C4-2B (cell line): ENCODE measurements at regions not wholly inside any gene's neighbourhood (a gene's known extent, or its start where the extent isn't known, plus 50 kb on each side); places are given as distances from the start of the nearest gene placed in this dataset.

Experiments used
- H3K27ac ChIP-seq: fragments of 450-650 bp; 2 replicates; pipeline ENCODE4 v1.5.1; 2017
- ZFX ChIP-seq: fragments of 450-650 bp; IDR thresholded peaks from 2 replicates; pipeline ENCODE4 v1.6.1; 2017
- TF ChIP-seq, protein P1 (sequence below): fragments of 450-650 bp; conservative IDR thresholded peaks from 2 replicates; pipeline ENCODE4 v1.5.1; 2017; ENCODE audit warnings: mild to moderate bottlenecking

GRCh38 chr10:4569151-4569550 lies 256.9 kb upstream of the AKR1E2 start:
- no peak overlapping the region for H3K27ac ChIP-seq
- no peak for TF ChIP-seq ZFX
- TF ChIP-seq, protein P1, sequence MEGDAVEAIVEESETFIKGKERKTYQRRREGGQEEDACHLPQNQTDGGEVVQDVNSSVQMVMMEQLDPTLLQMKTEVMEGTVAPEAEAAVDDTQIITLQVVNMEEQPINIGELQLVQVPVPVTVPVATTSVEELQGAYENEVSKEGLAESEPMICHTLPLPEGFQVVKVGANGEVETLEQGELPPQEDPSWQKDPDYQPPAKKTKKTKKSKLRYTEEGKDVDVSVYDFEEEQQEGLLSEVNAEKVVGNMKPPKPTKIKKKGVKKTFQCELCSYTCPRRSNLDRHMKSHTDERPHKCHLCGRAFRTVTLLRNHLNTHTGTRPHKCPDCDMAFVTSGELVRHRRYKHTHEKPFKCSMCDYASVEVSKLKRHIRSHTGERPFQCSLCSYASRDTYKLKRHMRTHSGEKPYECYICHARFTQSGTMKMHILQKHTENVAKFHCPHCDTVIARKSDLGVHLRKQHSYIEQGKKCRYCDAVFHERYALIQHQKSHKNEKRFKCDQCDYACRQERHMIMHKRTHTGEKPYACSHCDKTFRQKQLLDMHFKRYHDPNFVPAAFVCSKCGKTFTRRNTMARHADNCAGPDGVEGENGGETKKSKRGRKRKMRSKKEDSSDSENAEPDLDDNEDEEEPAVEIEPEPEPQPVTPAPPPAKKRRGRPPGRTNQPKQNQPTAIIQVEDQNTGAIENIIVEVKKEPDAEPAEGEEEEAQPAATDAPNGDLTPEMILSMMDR = no peak

- TF ChIP-seq, protein P1 = no peak
- no peak for TF ChIP-seq ZFX
- H3K27ac ChIP-seq = no peak overlapping the region
Measured at GRCh38 chr10:4568731-4569130, 257.3 kb upstream of the AKR1E2 start.

- TF ChIP-seq, protein P1 = no peak
- no peak for TF ChIP-seq ZFX
- no peak overlapping the region for H3K27ac ChIP-seq
Measured at GRCh38 chr10:4568086-4568485, 257.9 kb upstream of the AKR1E2 start.

DNA sequence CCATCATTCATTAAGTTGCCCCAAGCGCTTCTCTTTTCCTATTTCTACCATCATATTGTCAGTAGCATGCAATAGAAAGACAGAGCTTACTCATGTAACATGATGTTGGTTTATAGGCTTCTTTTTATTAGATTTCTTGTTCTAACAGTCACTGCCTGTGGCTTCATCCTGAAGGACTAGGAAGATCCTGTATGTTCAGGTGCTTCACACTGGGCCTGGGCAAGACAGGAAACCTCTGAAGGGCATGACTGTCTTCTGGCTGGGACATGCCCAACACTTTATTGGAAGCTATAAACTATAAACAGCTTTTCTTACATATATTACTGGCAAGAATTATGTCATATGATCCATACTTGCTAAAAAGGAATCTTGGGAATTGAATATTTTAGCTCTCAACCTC lies 258.4 kb upstream of the AKR1E2 start:
- no peak overlapping the region for H3K27ac ChIP-seq
- TF ChIP-seq ZFX = no peak
- TF ChIP-seq, protein P1 = no peak

GRCh38 chr10:4566011-4566410 lies 260.0 kb upstream of the AKR1E2 start:
- no peak for TF ChIP-seq ZFX
- TF ChIP-seq, protein P1 = no peak
- no peak overlapping the region for H3K27ac ChIP-seq

DNA sequence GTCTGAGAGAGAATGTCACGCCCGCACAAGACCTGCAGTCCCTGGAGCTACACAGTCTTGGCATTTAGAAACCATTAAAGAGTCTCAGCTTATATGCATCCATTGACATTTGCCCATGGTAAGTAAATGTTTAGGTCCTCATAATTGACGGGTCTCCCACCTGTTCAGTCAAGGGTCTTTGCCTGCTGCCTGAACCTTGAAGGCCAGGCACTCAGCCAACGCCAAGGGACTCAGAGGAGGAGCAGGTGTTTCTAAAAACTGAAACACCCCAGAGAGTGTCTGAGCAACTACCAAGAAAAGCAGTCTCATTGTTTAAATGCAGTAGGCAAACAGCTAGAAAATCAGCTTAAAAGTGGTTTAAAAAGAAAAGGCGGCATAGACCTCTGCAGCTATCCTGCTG lies 264.7 kb upstream of the AKR1E2 start:
- H3K27ac ChIP-seq = no peak overlapping the region
- TF ChIP-seq ZFX = no peak
- TF ChIP-seq, protein P1 = no peak

GRCh38 chr10:4557469-4557868 lies 268.5 kb upstream of the AKR1E2 start:
- H3K27ac ChIP-seq = no peak overlapping the region
- TF ChIP-seq, protein P1 = no peak
- TF ChIP-seq ZFX = no peak
